ENCODE measurements at regions not wholly inside any gene's neighbourhood (a gene's known extent, or its start where the extent isn't known, plus 50 kb on each side); places are given as distances from the start of the nearest gene placed in this dataset.
"Not testable (repeated sequence)": the region's sequence is repeated elsewhere in the genome, so short reads cannot be mapped to it uniquely, and the experiment has no call there.

DNA sequence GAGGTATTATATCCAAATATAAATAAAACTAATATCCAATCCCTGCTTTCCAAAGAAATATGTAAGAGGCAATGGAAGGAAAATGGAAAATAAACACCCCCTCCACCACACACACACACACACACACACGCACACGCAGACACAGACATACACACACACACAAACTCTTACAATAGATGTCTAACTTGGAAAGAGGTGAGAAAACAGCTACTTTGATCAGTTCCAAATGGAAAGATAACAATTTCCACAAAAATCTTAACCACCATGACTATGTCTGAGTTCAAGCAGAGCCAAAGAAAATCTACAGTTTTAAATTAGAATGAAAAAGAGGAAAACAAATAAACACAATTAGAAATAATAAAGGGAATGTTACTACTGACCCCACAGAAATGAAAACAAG is 285.3 kb upstream of the TGFBR2 start:
- Histone ChIP-seq H4K20me1 (ENCODE audit: insufficient read depth, poor library complexity, severe bottlenecking) (no peaks in the 10 kb centered on the region), H3K27ac (no peak overlapping the region), H3K4me2 (no peak overlapping the region), H3K4me1 (ENCODE audit: insufficient read depth) (peaks cover 9% of the 10 kb centered on the region), H3K9me3 (ENCODE audit: low read depth) (no peaks in the 10 kb centered on the region), H3K27me3 (no peaks in the 10 kb centered on the region), H2AFZ (no peak overlapping the region), H3K79me2 (no peaks in the 10 kb centered on the region), H3K36me3 (replicated peaks; ENCODE audit: insufficient read depth, low read depth) (no peaks in the 10 kb centered on the region), H3K4me3 (no peak overlapping the region), H3K9me2 (replicated peaks; ENCODE audit: insufficient read depth) (no peaks in the 10 kb centered on the region)
- DNase-seq (ENCODE audit: low spot score) = no peak
- 100% methylated on average over 2 of the region's 2 CpGs for WGBS (ENCODE audit: low lambda C conversion rate, missing lambda C conversion rate)
- TF ChIP-seq, protein P1, sequence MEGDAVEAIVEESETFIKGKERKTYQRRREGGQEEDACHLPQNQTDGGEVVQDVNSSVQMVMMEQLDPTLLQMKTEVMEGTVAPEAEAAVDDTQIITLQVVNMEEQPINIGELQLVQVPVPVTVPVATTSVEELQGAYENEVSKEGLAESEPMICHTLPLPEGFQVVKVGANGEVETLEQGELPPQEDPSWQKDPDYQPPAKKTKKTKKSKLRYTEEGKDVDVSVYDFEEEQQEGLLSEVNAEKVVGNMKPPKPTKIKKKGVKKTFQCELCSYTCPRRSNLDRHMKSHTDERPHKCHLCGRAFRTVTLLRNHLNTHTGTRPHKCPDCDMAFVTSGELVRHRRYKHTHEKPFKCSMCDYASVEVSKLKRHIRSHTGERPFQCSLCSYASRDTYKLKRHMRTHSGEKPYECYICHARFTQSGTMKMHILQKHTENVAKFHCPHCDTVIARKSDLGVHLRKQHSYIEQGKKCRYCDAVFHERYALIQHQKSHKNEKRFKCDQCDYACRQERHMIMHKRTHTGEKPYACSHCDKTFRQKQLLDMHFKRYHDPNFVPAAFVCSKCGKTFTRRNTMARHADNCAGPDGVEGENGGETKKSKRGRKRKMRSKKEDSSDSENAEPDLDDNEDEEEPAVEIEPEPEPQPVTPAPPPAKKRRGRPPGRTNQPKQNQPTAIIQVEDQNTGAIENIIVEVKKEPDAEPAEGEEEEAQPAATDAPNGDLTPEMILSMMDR (IDR thresholded peaks at IDR 0.05; ENCODE audit: poor library complexity) = no peak
- TF ChIP-seq EZH2phosphoT487 (IDR thresholded peaks at IDR 0.05; ENCODE audit: low read depth, severe bottlenecking, unreplicated experiment) = no peak
- no peak for TF ChIP-seq EZH2 (IDR thresholded peaks at IDR 0.05; ENCODE audit: borderline replicate concordance)

DNA sequence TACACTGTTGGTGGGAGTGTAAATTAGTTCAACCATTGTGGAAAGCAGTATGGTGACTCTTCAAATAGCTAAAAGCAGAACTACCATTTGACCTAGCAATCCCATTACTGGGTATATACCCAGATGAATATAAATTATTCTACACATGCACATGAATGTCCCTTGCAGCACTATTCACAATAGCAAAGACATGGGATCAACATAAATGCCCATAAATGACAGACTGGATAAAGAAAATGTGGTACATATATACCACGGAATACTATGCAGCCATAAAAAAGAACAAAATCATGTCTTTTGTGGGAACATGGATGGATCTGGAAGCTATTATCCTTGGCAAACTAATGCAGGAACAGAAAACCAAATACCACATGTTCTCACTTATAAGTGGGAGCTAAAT is 282.8 kb upstream of the TGFBR2 start:
- not testable (repeated sequence) for H3K36me3 ChIP-seq (replicated peaks; ENCODE audit: insufficient read depth, low read depth); H4K20me1 ChIP-seq (ENCODE audit: insufficient read depth, poor library complexity, severe bottlenecking); H2AFZ ChIP-seq; H3K4me1 ChIP-seq (ENCODE audit: insufficient read depth); H3K79me2 ChIP-seq; H3K4me2 ChIP-seq; H3K4me3 ChIP-seq; DNase-seq (ENCODE audit: low spot score); H3K27me3 ChIP-seq; H3K9me2 ChIP-seq (replicated peaks; ENCODE audit: insufficient read depth); H3K9me3 ChIP-seq (ENCODE audit: low read depth)
- peak overlapping the region; percentile 66 for H3K27ac ChIP-seq
- WGBS (ENCODE audit: low lambda C conversion rate, missing lambda C conversion rate) = 97% methylated on average over 1 of the region's 1 CpG

DNA sequence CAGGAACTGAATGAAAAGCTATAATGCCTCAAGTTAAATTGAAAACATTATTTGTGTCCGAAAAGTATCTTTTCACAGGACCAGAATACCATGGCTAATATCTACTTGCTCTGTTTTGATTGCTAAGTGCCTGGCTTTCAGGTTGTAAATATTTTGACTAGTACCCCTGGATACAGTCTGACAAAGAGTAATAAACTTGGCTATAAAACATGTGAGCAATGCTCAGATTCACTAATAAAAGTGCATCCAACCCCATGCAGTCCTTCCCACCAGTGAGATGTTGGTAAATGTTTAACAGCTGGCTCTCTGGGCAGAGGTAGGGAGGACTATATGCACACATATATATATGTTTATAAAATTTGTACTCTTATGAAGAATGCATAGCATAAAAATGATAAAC is 281.8 kb upstream of the TGFBR2 start:
- Histone ChIP-seq H3K36me3 (replicated peaks; ENCODE audit: insufficient read depth, low read depth) (no peaks in the 10 kb centered on the region), H4K20me1 (ENCODE audit: insufficient read depth, poor library complexity, severe bottlenecking) (no peaks in the 10 kb centered on the region), H3K9me2 (replicated peaks; ENCODE audit: insufficient read depth) (no peaks in the 10 kb centered on the region), H3K4me1 (ENCODE audit: insufficient read depth) (peaks cover 9% of the 10 kb centered on the region), H3K4me3 (no peak overlapping the region), H2AFZ (no peak overlapping the region), H3K4me2 (peak overlapping the region; percentile 3), H3K27me3 (no peaks in the 10 kb centered on the region), H3K9me3 (ENCODE audit: low read depth) (no peaks in the 10 kb centered on the region), H3K27ac (peak overlapping the region; percentile 66), H3K79me2 (no peaks in the 10 kb centered on the region)
- 20% methylated on average over 1 of the region's 1 CpG for WGBS (ENCODE audit: low lambda C conversion rate, missing lambda C conversion rate)
- TF ChIP-seq EZH2 (IDR thresholded peaks at IDR 0.05; ENCODE audit: borderline replicate concordance) (no peak), EZH2phosphoT487 (IDR thresholded peaks at IDR 0.05; ENCODE audit: low read depth, severe bottlenecking, unreplicated experiment) (no peak)
- TF ChIP-seq, protein P1 (IDR thresholded peaks at IDR 0.05; ENCODE audit: poor library complexity) = no peak
- peak; percentile 50 for DNase-seq (ENCODE audit: low spot score)

DNA sequence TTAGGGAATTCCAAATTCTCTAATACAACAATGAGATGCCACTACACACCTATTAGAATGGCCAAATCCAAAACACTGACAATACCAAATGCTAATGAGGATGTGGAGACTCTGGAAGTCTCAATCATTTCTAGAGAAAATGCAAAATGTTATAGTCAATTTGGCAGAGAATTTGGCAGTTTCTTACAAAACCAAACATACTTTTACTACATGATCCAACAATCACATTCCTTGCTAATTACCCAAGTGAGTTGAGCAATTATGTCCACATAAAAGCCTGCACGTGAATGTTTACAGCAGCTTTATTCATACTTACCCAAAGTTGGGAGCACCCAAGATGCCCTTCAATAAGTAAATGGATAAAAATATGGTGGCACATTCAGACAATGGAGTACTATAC is 278.4 kb upstream of the TGFBR2 start:
- not testable (repeated sequence) for H3K9me2 ChIP-seq (replicated peaks; ENCODE audit: insufficient read depth); H3K4me3 ChIP-seq; H3K36me3 ChIP-seq (replicated peaks; ENCODE audit: insufficient read depth, low read depth); H2AFZ ChIP-seq; H3K9me3 ChIP-seq (ENCODE audit: low read depth); H3K27ac ChIP-seq; H3K4me1 ChIP-seq (ENCODE audit: insufficient read depth); H3K27me3 ChIP-seq; H3K79me2 ChIP-seq; H4K20me1 ChIP-seq (ENCODE audit: insufficient read depth, poor library complexity, severe bottlenecking); DNase-seq (ENCODE audit: low spot score); H3K4me2 ChIP-seq
- 48% methylated on average over 1 of the region's 1 CpG for WGBS (ENCODE audit: low lambda C conversion rate, missing lambda C conversion rate)

DNA sequence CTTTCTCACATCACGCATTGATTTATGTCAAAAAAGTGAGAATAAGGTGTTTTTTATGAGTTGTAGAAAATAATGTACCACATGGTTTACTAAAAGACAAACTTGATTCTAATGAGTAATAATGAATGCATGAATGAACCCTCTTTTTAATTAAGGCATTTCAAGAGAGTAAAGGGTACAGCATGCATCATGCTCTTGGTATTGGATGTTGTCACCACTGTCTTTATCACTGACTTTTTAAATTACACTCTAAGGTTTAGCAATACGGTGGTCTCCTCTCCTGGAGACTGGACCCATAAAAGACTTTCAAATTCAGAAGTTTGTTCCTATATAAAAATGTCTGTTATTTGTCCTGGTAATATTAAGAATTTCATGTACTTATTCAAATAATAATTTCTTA is 277.5 kb upstream of the TGFBR2 start:
- H3K27me3 ChIP-seq; H3K9me2 ChIP-seq (replicated peaks; ENCODE audit: insufficient read depth); H3K4me2 ChIP-seq; H3K79me2 ChIP-seq; H2AFZ ChIP-seq; H3K4me1 ChIP-seq (ENCODE audit: insufficient read depth); H3K9me3 ChIP-seq (ENCODE audit: low read depth); H3K27ac ChIP-seq; DNase-seq (ENCODE audit: low spot score); H3K36me3 ChIP-seq (replicated peaks; ENCODE audit: insufficient read depth, low read depth); H4K20me1 ChIP-seq (ENCODE audit: insufficient read depth, poor library complexity, severe bottlenecking); H3K4me3 ChIP-seq: not testable (repeated sequence)
- 90% methylated on average over 2 of the region's 2 CpGs for WGBS (ENCODE audit: low lambda C conversion rate, missing lambda C conversion rate)

Measured in hepatocyte (in vitro differentiated cells).